ENCODE measurements at regions not wholly inside any gene's neighbourhood (a gene's known extent, or its start where the extent isn't known, plus 50 kb on each side); places are given as distances from the start of the nearest gene placed in this dataset.

- TF ChIP-seq POLR2A (IDR thresholded peaks at IDR 0.05; ENCODE audit: low read length) (no peak), GATA1 (IDR thresholded peaks at IDR 0.05; ENCODE audit: low read depth, low read length) (no peak)
Observed at GRCh38 chr11:116438651-116439360, 334.0 kb downstream of the BUD13 start.

Measured in erythroblast (primary cell).